Type B pancreatic cell (in vitro differentiated cells): ENCODE measurements at regions not wholly inside any gene's neighbourhood (a gene's known extent, or its start where the extent isn't known, plus 50 kb on each side); places are given as distances from the start of the nearest gene placed in this dataset.

Experiments used
- DNase-seq: peaks from one replicate; pipeline ENCODE4 v3.0.0; 2021; ENCODE audit warnings: mixed read lengths; ENCODE audit not compliant: unreplicated experiment; ENCODE audit errors: extremely low spot score
- H3K27ac Mint-ChIP-seq: 2 replicates; pipeline ENCODE4 v1.8.0; 2021; ENCODE audit warnings: mild to moderate bottlenecking, mixed read lengths
- H3K27me3 Mint-ChIP-seq: 2 replicates; pipeline ENCODE4 v1.8.0; 2021; ENCODE audit warnings: mixed read lengths
- H3K36me3 Mint-ChIP-seq: 2 replicates; pipeline ENCODE4 v1.8.0; 2021; ENCODE audit warnings: mixed read lengths
- H3K4me1 Mint-ChIP-seq: one replicate; pipeline ENCODE4 v1.8.0; 2021; ENCODE audit warnings: mixed read lengths; ENCODE audit not compliant: unreplicated experiment
- H3K4me3 Mint-ChIP-seq: 2 replicates; pipeline ENCODE4 v1.8.0; 2021; ENCODE audit warnings: mild to moderate bottlenecking, mixed read lengths
- H3K9me3 Mint-ChIP-seq: 2 replicates; pipeline ENCODE4 v1.8.0; 2021; ENCODE audit warnings: mixed read lengths
- CTCF ChIP-seq: fragments of 200-600 bp; sonication (generic); conservative IDR thresholded peaks from 2 replicates; pipeline ENCODE4 v1.5.0; 2021; ENCODE audit warnings: antibody characterized with exemption, mild to moderate bottlenecking

DNA sequence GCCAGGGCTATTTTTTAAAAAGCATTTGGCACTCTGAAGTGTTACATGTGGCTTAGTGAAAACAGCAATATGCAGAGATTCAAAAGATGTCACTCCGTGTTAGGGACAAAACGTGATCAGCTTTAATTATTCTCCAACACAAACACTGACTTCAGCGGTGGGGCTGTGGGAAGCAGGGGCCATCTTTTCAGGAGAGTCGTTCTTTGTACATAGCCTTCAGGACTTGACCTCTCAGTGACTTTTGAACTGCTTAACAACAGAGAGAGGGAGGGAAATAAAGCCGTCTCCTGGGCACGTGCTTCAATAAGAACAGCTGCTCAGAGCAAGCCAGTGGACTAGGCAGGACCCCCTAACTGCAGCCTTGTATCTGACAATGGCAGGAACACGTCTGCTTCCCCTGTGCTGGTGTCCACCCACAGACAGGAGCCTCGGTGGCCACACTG is 95.0 kb upstream of the HDAC4 start:
- Mint-ChIP-seq H3K27me3 (peaks cover 9% of the 10 kb centered on the region), H3K4me3 (no peak overlapping the region), H3K27ac (no peak overlapping the region), H3K36me3 (no peaks in the 10 kb centered on the region), H3K4me1 (peaks cover 15% of the 10 kb centered on the region), H3K9me3 (no peaks in the 10 kb centered on the region)
- no peak for TF ChIP-seq CTCF
- DNase-seq = no peak

GRCh38 chr2:239495175-239495574 is 94.4 kb upstream of the HDAC4 start:
- Mint-ChIP-seq H3K9me3 (no peaks in the 10 kb centered on the region), H3K36me3 (no peaks in the 10 kb centered on the region), H3K4me3 (no peak overlapping the region), H3K27ac (no peak overlapping the region), H3K27me3 (peaks cover 11% of the 10 kb centered on the region), H3K4me1 (peaks cover 15% of the 10 kb centered on the region)
- TF ChIP-seq CTCF = no peak
- no peak for DNase-seq

- H3K4me1 Mint-ChIP-seq = peaks cover 15% of the 10 kb centered on the region
- no peaks in the 10 kb centered on the region for H3K9me3 Mint-ChIP-seq
- no peak for TF ChIP-seq CTCF
- DNase-seq = no peak
- no peak overlapping the region for H3K4me3 Mint-ChIP-seq
- no peaks in the 10 kb centered on the region for H3K36me3 Mint-ChIP-seq
- no peak overlapping the region for H3K27ac Mint-ChIP-seq
- H3K27me3 Mint-ChIP-seq = peaks cover 10% of the 10 kb centered on the region
These were observed 93.8 kb upstream of the HDAC4 start for GRCh38 chr2:239494578-239494977.

- Mint-ChIP-seq H3K4me1 (peaks cover 8% of the 10 kb centered on the region), H3K27ac (no peak overlapping the region), H3K27me3 (peaks cover 10% of the 10 kb centered on the region), H3K9me3 (no peaks in the 10 kb centered on the region), H3K4me3 (no peak overlapping the region), H3K36me3 (no peaks in the 10 kb centered on the region)
- no peak for TF ChIP-seq CTCF
- no peak for DNase-seq
These were observed 88.7 kb upstream of the HDAC4 start for GRCh38 chr2:239489481-239489880.

DNA sequence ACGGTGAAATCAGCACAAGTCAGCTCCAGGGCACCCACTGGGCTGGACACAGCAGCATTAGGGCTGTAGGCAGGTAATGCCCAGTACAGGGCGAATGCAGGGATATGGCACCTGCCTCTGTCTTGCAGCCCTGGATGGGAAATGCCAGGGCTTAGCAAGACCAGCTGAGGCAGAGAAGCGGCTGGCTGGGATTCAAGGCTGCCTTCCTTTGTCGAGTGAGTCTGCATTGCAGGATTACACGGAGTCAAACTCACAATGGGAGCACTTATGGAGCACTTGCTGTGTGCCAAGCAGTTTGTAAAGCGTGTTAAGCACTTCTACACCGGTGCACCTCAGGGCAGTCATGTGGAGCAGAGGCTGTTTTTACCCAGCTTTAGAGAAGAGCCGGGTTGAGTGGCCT is 87.3 kb upstream of the HDAC4 start:
- no peak for DNase-seq
- no peaks in the 10 kb centered on the region for H3K36me3 Mint-ChIP-seq
- H3K27ac Mint-ChIP-seq = no peak overlapping the region
- peaks cover 14% of the 10 kb centered on the region for H3K27me3 Mint-ChIP-seq
- no peaks in the 10 kb centered on the region for H3K9me3 Mint-ChIP-seq
- no peak overlapping the region for H3K4me3 Mint-ChIP-seq
- no peak for TF ChIP-seq CTCF
- peaks cover 8% of the 10 kb centered on the region for H3K4me1 Mint-ChIP-seq

DNA sequence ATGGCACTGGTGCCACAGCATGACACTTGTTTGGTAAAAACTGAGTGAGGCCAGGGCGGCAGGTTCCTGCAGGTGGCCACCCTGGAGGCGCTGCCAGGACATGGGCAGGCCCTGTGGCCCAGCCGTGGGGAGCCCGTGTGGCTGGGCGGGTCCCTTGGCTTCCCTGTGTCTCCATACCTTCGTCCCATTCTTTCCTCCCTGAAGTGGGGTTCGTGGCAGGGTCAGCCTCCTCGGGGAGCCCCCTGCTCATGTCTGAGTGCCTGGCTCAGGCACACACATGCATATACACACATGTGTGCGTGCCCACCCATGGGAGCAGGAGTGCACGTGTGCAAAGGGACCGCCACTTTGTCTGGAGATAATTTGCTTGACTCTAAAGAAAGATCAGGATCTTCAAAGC is 86.5 kb upstream of the HDAC4 start:
- no peak overlapping the region for H3K4me3 Mint-ChIP-seq
- DNase-seq = no peak
- no peaks in the 10 kb centered on the region for H3K9me3 Mint-ChIP-seq
- H3K36me3 Mint-ChIP-seq = no peaks in the 10 kb centered on the region
- H3K27me3 Mint-ChIP-seq = peaks cover 17% of the 10 kb centered on the region
- H3K4me1 Mint-ChIP-seq = peaks cover 13% of the 10 kb centered on the region
- no peak for TF ChIP-seq CTCF
- no peak overlapping the region for H3K27ac Mint-ChIP-seq
